IMR-90 (cell line): ENCODE measurements at regions not wholly inside any gene's neighbourhood (a gene's known extent, or its start where the extent isn't known, plus 50 kb on each side); places are given as distances from the start of the nearest gene placed in this dataset.

Source experiments
- ATAC-seq: fragments of 200-7000 bp; cut with Tn5 transposase; 2 replicates; pipeline ENCODE4 v1.9.1; 2020; ENCODE audit warnings: low read depth, mild to moderate bottlenecking, moderate library complexity
- BruUV-seq: library from RNA; stranded (reverse); fragments of 400-500 nt; replicated peaks from 2 replicates; lab custom pipeline; 2021; lab: Mats Ljungman, UMichigan
- CTCF ChIA-PET: fragments of 300-600 bp; formaldehyde crosslinking; extraction: SDS; loops from one replicate; lab custom pipeline; 2021; ENCODE audit warnings: antibody characterized with exemption; lab: Yijun Ruan, JAX
- POLR2A ChIA-PET: fragments of 300-600 bp; sonication (Branson Sonifier 250); formaldehyde crosslinking; loops from one replicate; lab custom pipeline; 2022; ENCODE audit warnings: antibody characterized with exemption; ENCODE audit not compliant: unreplicated experiment; lab: Charles Lee
- DNase-seq: peaks from one replicate; pipeline ENCODE4 v3.0.0; 2013
- H2AFZ ChIP-seq: replicated peaks from 2 replicates; pipeline ENCODE3; 2013; ENCODE audit warnings: low read length, mild to moderate bottlenecking; ENCODE audit not compliant: poor library complexity
- H2AK5ac ChIP-seq: 2 replicates; pipeline ENCODE4 v1.6.1; 2013; ENCODE audit warnings: low read depth, low read length, inconsistent platforms
- H2AK9ac ChIP-seq: replicated peaks from 2 replicates; pipeline ENCODE3; 2013; ENCODE audit warnings: mild to moderate bottlenecking, low read depth, low read length, moderate library complexity; ENCODE audit not compliant: poor library complexity
- H2BK120ac ChIP-seq: 2 replicates; pipeline ENCODE4 v1.6.1; 2013; ENCODE audit warnings: low read depth, low read length, inconsistent platforms
- H2BK15ac ChIP-seq: 3 replicates; pipeline ENCODE4 v1.6.1; 2013; ENCODE audit warnings: low read depth, low read length, inconsistent platforms
- H2BK20ac ChIP-seq: 2 replicates; pipeline ENCODE4 v1.6.1; 2013; ENCODE audit warnings: low read depth, mild to moderate bottlenecking, inconsistent platforms, low read length, moderate library complexity
- H2BK5ac ChIP-seq: 2 replicates; pipeline ENCODE4 v1.6.1; 2013; ENCODE audit warnings: mild to moderate bottlenecking, low read depth, low read length, inconsistent platforms; ENCODE audit not compliant: poor library complexity, severe bottlenecking
- H3K14ac ChIP-seq: replicated peaks from 2 replicates; pipeline ENCODE4 v1.6.1; 2013; ENCODE audit warnings: low read depth, low read length, inconsistent platforms
- H3K18ac ChIP-seq: 2 replicates; pipeline ENCODE4 v1.6.1; 2013; ENCODE audit warnings: low read depth, low read length, control low read depth
- H3K23ac ChIP-seq: 2 replicates; pipeline ENCODE4 v1.6.1; 2013; ENCODE audit warnings: low read depth, low read length, inconsistent platforms
- H3K27ac ChIP-seq: 2 replicates; pipeline ENCODE4 v1.5.1; 2013; ENCODE audit warnings: mild to moderate bottlenecking, control low read depth, low read length; ENCODE audit not compliant: insufficient read depth
- H3K27me3 ChIP-seq: 2 replicates; pipeline ENCODE4 v1.6.1; 2013; ENCODE audit warnings: low read length; ENCODE audit not compliant: control insufficient read depth, insufficient read depth
- H3K36me3 ChIP-seq: 2 replicates; pipeline ENCODE4 v1.6.1; 2013; ENCODE audit warnings: low read length, mixed read lengths; ENCODE audit not compliant: control insufficient read depth, insufficient read depth
- H3K4ac ChIP-seq: 2 replicates; pipeline ENCODE4 v1.6.1; 2013; ENCODE audit warnings: low read depth, low read length, inconsistent platforms
- H3K4me1 ChIP-seq: 2 replicates; pipeline ENCODE4 v1.6.1; 2013; ENCODE audit warnings: low read length, mixed read lengths; ENCODE audit not compliant: control insufficient read depth, insufficient read depth
- H3K4me2 ChIP-seq: 2 replicates; pipeline ENCODE4 v1.6.1; 2013; ENCODE audit warnings: low read depth, mild to moderate bottlenecking, control low read depth, low read length, moderate library complexity
- H3K4me3 ChIP-seq: 2 replicates; pipeline ENCODE4 v1.5.1; 2013; ENCODE audit warnings: low read depth, mild to moderate bottlenecking, control low read depth, low read length, moderate library complexity; ENCODE audit not compliant: insufficient read depth
- H3K56ac ChIP-seq: 2 replicates; pipeline ENCODE4 v1.6.1; 2013; ENCODE audit warnings: low read length, inconsistent platforms; ENCODE audit not compliant: insufficient read depth; ENCODE audit errors: extremely low read depth
- H3K79me1 ChIP-seq, 2 experiments: 2 replicates each; pipeline ENCODE4 v1.6.1; 2013; ENCODE audit warnings: low read length in 2 of 2, inconsistent platforms in 1 of 2, low read depth in 1 of 2
- H3K9ac ChIP-seq: 2 replicates; pipeline ENCODE4 v1.6.1; 2013; ENCODE audit warnings: low read depth, low read length, control low read depth
- H3K9me1 ChIP-seq: 2 replicates; pipeline ENCODE4 v1.6.1; 2013; ENCODE audit warnings: low read length, inconsistent platforms; ENCODE audit not compliant: insufficient read depth
- H3K9me3 ChIP-seq: 2 replicates; pipeline ENCODE4 v1.6.1; 2013; ENCODE audit warnings: low read length; ENCODE audit not compliant: control insufficient read depth, insufficient read depth
- H4K20me1 ChIP-seq: 2 replicates; pipeline ENCODE4 v1.6.1; 2013; ENCODE audit warnings: low read length, inconsistent platforms; ENCODE audit not compliant: insufficient read depth
- H4K5ac ChIP-seq: 2 replicates; pipeline ENCODE4 v1.6.1; 2013; ENCODE audit warnings: mild to moderate bottlenecking, low read depth, low read length, control low read depth
- H4K8ac ChIP-seq, 2 experiments: 2 replicates each; pipeline ENCODE4 v1.6.1; 2013; ENCODE audit warnings: low read depth in 2 of 2, low read length in 2 of 2, control low read depth in 1 of 2, inconsistent platforms in 1 of 2
- H4K91ac ChIP-seq: 2 replicates; pipeline ENCODE4 v1.6.1; 2013; ENCODE audit warnings: low read depth, low read length, inconsistent platforms; ENCODE audit not compliant: insufficient read depth
- USF2 ChIP-seq: fragments of 150-350 bp; IDR thresholded peaks from 2 replicates; pipeline ENCODE4 v1.6.1; 2017; ENCODE audit warnings: mild to moderate bottlenecking, antibody characterized with exemption, low read length, low read depth
- WGBS, 2 experiments: methylation state at CpG; one replicate each; pipeline versions ENCODE4 v1.1.5 to v1.1.7; 2013; ENCODE audit warnings: missing lambda C conversion rate in 2 of 2; ENCODE audit not compliant: insufficient read length in 1 of 2; ENCODE audit errors: extremely low coverage in 2 of 2; 5-methylcytosine and 5-hydroxymethylcytosine counted together
- dilution Hi-C: fragments of 300-500 bp; cut with HindIII; formaldehyde crosslinking; loops from one replicate; pipeline ENCODE4 v1.14.3; 2018; ENCODE audit warnings: low sequenced_read_pairs; ENCODE audit not compliant: unreplicated experiment
- in situ Hi-C: fragments of 300-500 bp; cut with MboI; formaldehyde crosslinking; loops from 3 replicates; pipeline ENCODE4 v1.14.3; 2019; ENCODE audit warnings: low sequenced_read_pairs, inconsistent platforms, mixed read lengths
- intact Hi-C: fragments of 100-400 bp; cut with micrococcal nuclease; formaldehyde crosslinking; loops from 2 replicates; pipeline ENCODE4 v1.10.0; 2022

- Histone ChIP-seq H3K9me3 (no peaks in the 10 kb centered on the region), H3K9me1 (no peaks in the 10 kb centered on the region), H4K20me1 (no peaks in the 10 kb centered on the region), H3K79me1 (no peaks in the 10 kb centered on the region), H3K4me1 (no peaks in the 10 kb centered on the region), H4K8ac (no peak overlapping the region), H4K91ac (no peak overlapping the region), H2AK5ac (no peak overlapping the region), H3K4me2 (no peak overlapping the region), H3K4me3 (no peak overlapping the region), H2BK20ac (no peak overlapping the region), H3K9ac (no peak overlapping the region), H4K5ac (no peak overlapping the region), H3K14ac (no peak overlapping the region), H2AFZ (peak overlapping the region; percentile 35), H2AK9ac (no peak overlapping the region), H3K27ac (no peak overlapping the region), H2BK15ac (no peak overlapping the region), H3K27me3 (peaks cover 10% of the 10 kb centered on the region), H3K4ac (no peak overlapping the region), H3K36me3 (no peaks in the 10 kb centered on the region), H3K18ac (no peak overlapping the region), H2BK5ac (no peak overlapping the region), H2BK120ac (no peak overlapping the region), H3K56ac (no peak overlapping the region), H3K23ac (no peak overlapping the region)
- POLR2A ChIA-PET, result no interaction called here
- no TSS peak for BruUV-seq
- no peak for TF ChIP-seq USF2
- in situ Hi-C loops (no loop called here), dilution Hi-C loops (no loop called here), intact Hi-C loops (no loop called here)
- CTCF ChIA-PET, result no interaction called here
- DNase-seq (peak; percentile 46), ATAC-seq (no peak)
- 62% methylated on average over 4 of the region's 7 CpGs; no CpG with 5 or more reads in 1 of the 2 experiments for whole genome bisulfite sequencing, 2 experiments
Observed at GRCh38 chr6:14231501-14232280, 114.1 kb downstream of the CD83 start.
